ENCODE measurements at regions not wholly inside any gene's neighbourhood (a gene's known extent, or its start where the extent isn't known, plus 50 kb on each side); places are given as distances from the start of the nearest gene placed in this dataset.

DNA sequence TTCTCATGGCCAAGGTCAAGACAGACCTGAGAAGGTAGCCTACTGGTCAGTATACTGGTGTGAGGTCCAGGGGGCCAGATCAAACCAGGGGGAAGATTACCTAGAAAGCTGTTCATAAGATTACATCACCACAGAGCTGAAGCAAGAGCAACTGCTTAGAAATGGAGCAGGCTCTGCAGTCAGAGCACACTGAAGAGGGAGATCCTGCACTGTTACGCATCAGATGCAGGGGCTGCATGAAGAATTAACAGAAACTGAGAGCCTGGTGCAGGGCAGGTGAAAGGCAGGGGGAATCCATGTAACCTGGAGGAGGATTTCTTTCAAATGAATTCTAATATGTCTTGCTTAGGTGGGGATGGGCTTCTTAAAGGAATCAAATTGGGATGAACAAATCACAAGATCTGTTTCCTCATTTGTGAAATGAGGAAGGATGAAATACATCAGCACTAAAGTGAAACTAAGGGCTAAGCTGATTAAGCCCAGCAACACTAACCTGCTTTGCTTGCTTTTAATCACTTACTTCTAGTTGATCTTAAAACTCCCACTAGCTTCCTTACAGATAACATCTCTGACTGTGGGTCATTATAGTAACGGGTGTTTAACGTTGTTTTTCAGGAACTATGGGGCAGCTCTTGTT is 74.3 kb upstream of the ADAM23 start:
- no peak for DNase-seq (ENCODE audit: low spot score)
- TF ChIP-seq NR3C1 (CRISPR knock-in tag; conservative IDR thresholded peaks at IDR 0.05; ENCODE audit: low read depth) (no peak), JAZF1 (CRISPR knock-in tag; IDR thresholded peaks at IDR 0.05) (no peak), ZMAT4 (CRISPR knock-in tag; IDR thresholded peaks at IDR 0.05) (no peak), CREB1 (CRISPR knock-in tag; IDR thresholded peaks at IDR 0.05) (no peak), ZNF263 (CRISPR knock-in tag; IDR thresholded peaks at IDR 0.05; ENCODE audit: low read depth) (no peak), NFE2L1 (CRISPR knock-in tag; IDR thresholded peaks at IDR 0.05) (no peak), EMX1 (CRISPR knock-in tag; IDR thresholded peaks at IDR 0.05) (no peak), ATF1 (CRISPR knock-in tag; IDR thresholded peaks at IDR 0.05) (no peak), ATF3 (CRISPR knock-in tag; conservative IDR thresholded peaks at IDR 0.05) (no peak), FOXK1 (CRISPR knock-in tag; IDR thresholded peaks at IDR 0.05) (no peak), E2F1 (CRISPR knock-in tag; IDR thresholded peaks at IDR 0.05) (no peak), USF1 (CRISPR knock-in tag; IDR thresholded peaks at IDR 0.05) (no peak), ZNF396 (CRISPR knock-in tag; IDR thresholded peaks at IDR 0.05; ENCODE audit: borderline replicate concordance) (no peak), GRHL2 (CRISPR knock-in tag; IDR thresholded peaks at IDR 0.05; ENCODE audit: insufficient replicate concordance, severe bottlenecking) (no peak)
- TF ChIP-seq, protein P1, sequence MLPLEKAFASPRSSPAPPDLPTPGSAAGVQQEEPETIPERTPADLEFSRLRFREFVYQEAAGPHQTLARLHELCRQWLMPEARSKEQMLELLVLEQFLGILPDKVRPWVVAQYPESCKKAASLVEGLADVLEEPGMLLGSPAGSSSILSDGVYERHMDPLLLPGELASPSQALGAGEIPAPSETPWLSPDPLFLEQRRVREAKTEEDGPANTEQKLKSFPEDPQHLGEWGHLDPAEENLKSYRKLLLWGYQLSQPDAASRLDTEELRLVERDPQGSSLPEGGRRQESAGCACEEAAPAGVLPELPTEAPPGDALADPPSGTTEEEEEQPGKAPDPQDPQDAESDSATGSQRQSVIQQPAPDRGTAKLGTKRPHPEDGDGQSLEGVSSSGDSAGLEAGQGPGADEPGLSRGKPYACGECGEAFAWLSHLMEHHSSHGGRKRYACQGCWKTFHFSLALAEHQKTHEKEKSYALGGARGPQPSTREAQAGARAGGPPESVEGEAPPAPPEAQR (CRISPR knock-in tag; IDR thresholded peaks at IDR 0.05), result no peak
- Mint-ChIP-seq H3K4me3 (no peak overlapping the region), H3K27ac (no peak overlapping the region), H3K27me3 (ENCODE audit: low read depth) (no peaks in the 10 kb centered on the region), H3K4me1 (no peaks in the 10 kb centered on the region), H3K9me3 (peaks cover 20% of the 10 kb centered on the region), H3K36me3 (peaks cover 8% of the 10 kb centered on the region)
- ATAC-seq, result no peak
- POLR2A ChIA-PET, result no interaction called here
- CTCF ChIA-PET, result no interaction called here

- no peaks in the 10 kb centered on the region for H3K27me3 Mint-ChIP-seq (ENCODE audit: low read depth)
- H3K27ac Mint-ChIP-seq, result no peak overlapping the region
- H3K4me3 Mint-ChIP-seq, result no peak overlapping the region
- H3K9me3 Mint-ChIP-seq, result peaks cover 25% of the 10 kb centered on the region
- peaks cover 13% of the 10 kb centered on the region for H3K36me3 Mint-ChIP-seq
- no peaks in the 10 kb centered on the region for H3K4me1 Mint-ChIP-seq
- POLR2A ChIA-PET, result no interaction called here
- CTCF ChIA-PET, result no interaction called here
- DNase-seq (ENCODE audit: low spot score) (no peak), ATAC-seq (no peak)
- TF ChIP-seq EMX1 (CRISPR knock-in tag; IDR thresholded peaks at IDR 0.05), result no peak
- TF ChIP-seq MXD4 (CRISPR knock-in tag; IDR thresholded peaks at IDR 0.05; ENCODE audit: borderline replicate concordance), result no peak
- TF ChIP-seq ZNF121 (CRISPR knock-in tag; IDR thresholded peaks at IDR 0.05), result no peak
- TF ChIP-seq ZNF219 (CRISPR knock-in tag; IDR thresholded peaks at IDR 0.05; ENCODE audit: borderline replicate concordance), result no peak
- no peak for TF ChIP-seq CREB1 (CRISPR knock-in tag; IDR thresholded peaks at IDR 0.05)
These were observed 67.4 kb upstream of the ADAM23 start for GRCh38 chr2:206375956-206376355.

GRCh38 chr2:206378835-206379234 is 64.5 kb upstream of the ADAM23 start:
- Mint-ChIP-seq H3K4me3 (no peak overlapping the region), H3K27ac (no peak overlapping the region), H3K4me1 (no peaks in the 10 kb centered on the region), H3K36me3 (peaks cover 8% of the 10 kb centered on the region), H3K9me3 (peaks cover 19% of the 10 kb centered on the region), H3K27me3 (ENCODE audit: low read depth) (no peaks in the 10 kb centered on the region)
- ChIA-PET CTCF (interaction anchor here (1.0 kb wide), 1 partner anchor 13 kb away, joined by 3 read pairs; no protein-coding TSS in a partner anchor), POLR2A (no interaction called here)
- no peak for TF ChIP-seq ZNF317 (CRISPR knock-in tag; IDR thresholded peaks at IDR 0.05; ENCODE audit: borderline replicate concordance, low read depth)
- no peak for TF ChIP-seq ETV6 (CRISPR knock-in tag; IDR thresholded peaks at IDR 0.05)
- TF ChIP-seq CREB1 (CRISPR knock-in tag; IDR thresholded peaks at IDR 0.05), result no peak
- no peak for TF ChIP-seq MXD4 (CRISPR knock-in tag; IDR thresholded peaks at IDR 0.05; ENCODE audit: borderline replicate concordance)
- no peak for TF ChIP-seq TEAD4 (CRISPR knock-in tag; IDR thresholded peaks at IDR 0.05)
- TF ChIP-seq EMX1 (CRISPR knock-in tag; IDR thresholded peaks at IDR 0.05), result no peak
- no peak for TF ChIP-seq AR (CRISPR knock-in tag; IDR thresholded peaks at IDR 0.05)
- TF ChIP-seq MYBL2 (CRISPR knock-in tag; IDR thresholded peaks at IDR 0.05), result no peak
- no peak for TF ChIP-seq NR2C2 (CRISPR knock-in tag; IDR thresholded peaks at IDR 0.05)
- no peak for TF ChIP-seq ZNF396 (CRISPR knock-in tag; IDR thresholded peaks at IDR 0.05; ENCODE audit: borderline replicate concordance)
- no peak for TF ChIP-seq ZMAT4 (CRISPR knock-in tag; IDR thresholded peaks at IDR 0.05)
- TF ChIP-seq SP1 (CRISPR knock-in tag; conservative IDR thresholded peaks at IDR 0.05), result no peak
- no peak for TF ChIP-seq ZNF219 (CRISPR knock-in tag; IDR thresholded peaks at IDR 0.05; ENCODE audit: borderline replicate concordance)
- DNase-seq (ENCODE audit: low spot score) (no peak), ATAC-seq (no peak)
